Body of pancreas (tissue), 4 donors: ENCODE measurements at regions not wholly inside any gene's neighbourhood (a gene's known extent, or its start where the extent isn't known, plus 50 kb on each side); places are given as distances from the start of the nearest gene placed in this dataset.

Experiments
- ATAC-seq: fragments of 150-250 bp; one replicate; pipeline ENCODE4 v1.9.1; 2016
- DNase-seq, 4 donors: peaks; one replicate each; pipeline ENCODE4 v3.0.0-alpha.2; 2019
- H3K27ac ChIP-seq, 4 donors: fragments of 200-600 bp; sonication (generic); 1 replicate in 3 of 4; 2 replicates in 1 of 4; pipeline versions ENCODE4 v1.5.1 to v1.6.1; 2016 to 2019; ENCODE audit warnings: mild to moderate bottlenecking in 1 of 4, mixed read lengths in 1 of 4, moderate library complexity in 1 of 4
- H3K27me3 ChIP-seq, 2 donors: fragments of 200-600 bp; sonication (generic); one replicate each; pipeline ENCODE4 v1.6.0; 2016; ENCODE audit warnings: mild to moderate bottlenecking in 1 of 2
- H3K36me3 ChIP-seq, 2 donors: fragments of 200-600 bp; sonication (generic); replicated peaks in 1 of 2; 2 replicates each; pipeline ENCODE4 v1.5.1; 2016; ENCODE audit warnings: low read depth in 2 of 2; ENCODE audit not compliant: insufficient read depth in 1 of 2
- H3K4me1 ChIP-seq: fragments of 200-600 bp; sonication (generic); one replicate; pipeline ENCODE4 v1.6.0; 2016
- H3K4me3 ChIP-seq, 2 donors: fragments of 200-600 bp; sonication (generic); 1 replicate in 1 of 2; 2 replicates in 1 of 2; pipeline ENCODE4 v1.5.1; 2016 to 2019
- H3K9me3 ChIP-seq, 3 donors: fragments of 200-600 bp; sonication (generic); 1 replicate in 2 of 3; 2 replicates in 1 of 3; pipeline ENCODE4 v1.5.1; 2016
- POLR2A ChIP-seq, 3 donors: fragments of 450-650 bp; IDR thresholded peaks; one replicate each; pipeline ENCODE4 v1.6.1; 2016; ENCODE audit warnings: antibody characterized with exemption in 3 of 3, mild to moderate bottlenecking in 2 of 3
- WGBS, 2 donors: methylation state at CpG; one replicate each; pipeline ENCODE4 v1.1.5; 2017; 5-methylcytosine and 5-hydroxymethylcytosine counted together
- intact Hi-C: fragments of 100-400 bp; cut with DNase I; formaldehyde crosslinking; loops from one replicate; pipeline ENCODE4 v1.15.1; 2023
- TF ChIP-seq, protein P1 (sequence below), 7 experiments: fragments of 450-650 bp in 4 of 7; fragments of 200-600 bp in 3 of 7; sonication (generic) in 3 of 7; IDR thresholded peaks; one replicate each; pipeline ENCODE4 v1.5.1; 2016 to 2019; ENCODE audit warnings: antibody characterized with exemption in 7 of 7

DNA sequence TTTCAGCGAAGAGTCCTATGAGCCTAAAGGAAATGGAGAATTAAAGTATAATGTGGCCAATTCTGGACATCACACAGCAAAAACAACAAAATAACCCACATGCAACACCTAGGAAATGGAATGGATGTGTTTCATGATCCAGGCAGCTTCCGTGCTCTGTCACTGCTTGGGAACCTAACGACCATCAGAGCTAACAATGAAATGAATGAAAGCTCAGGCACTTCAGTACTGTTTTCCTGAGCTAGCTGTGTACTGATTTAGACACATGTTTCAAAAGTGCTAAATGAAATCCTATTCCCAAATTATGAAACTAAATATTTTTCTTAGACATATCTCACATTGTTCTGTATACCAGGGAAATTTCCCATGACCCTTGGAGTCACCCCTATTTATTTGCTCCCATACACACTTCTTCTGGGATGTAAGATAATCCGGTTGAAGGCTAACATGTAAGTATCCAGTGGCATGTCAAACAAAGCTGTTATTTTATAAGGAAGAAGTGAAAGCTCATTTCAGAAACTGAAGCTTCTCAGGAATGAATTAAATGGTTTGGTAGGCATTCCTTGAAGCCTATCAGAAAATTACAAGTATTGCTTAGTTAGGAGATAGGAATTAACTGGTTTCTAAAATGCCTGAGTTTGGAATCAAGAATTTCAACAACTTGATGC is 108.5 kb upstream of the RND3 start:
- intact Hi-C loops = no loop called here
- Histone ChIP-seq H3K9me3 (no peaks in the 10 kb centered on the region), H3K27ac (no peak overlapping the region), H3K27me3 (no peaks in the 10 kb centered on the region), H3K4me1 (no peaks in the 10 kb centered on the region), H3K36me3 (no peaks in the 10 kb centered on the region), H3K4me3 (no peak overlapping the region)
- DNase-seq (no peak), ATAC-seq (no peak)
- 55 to 67% methylated on average over 4 of the region's 4 CpGs for WGBS, 2 donors
- TF ChIP-seq, protein P1, sequence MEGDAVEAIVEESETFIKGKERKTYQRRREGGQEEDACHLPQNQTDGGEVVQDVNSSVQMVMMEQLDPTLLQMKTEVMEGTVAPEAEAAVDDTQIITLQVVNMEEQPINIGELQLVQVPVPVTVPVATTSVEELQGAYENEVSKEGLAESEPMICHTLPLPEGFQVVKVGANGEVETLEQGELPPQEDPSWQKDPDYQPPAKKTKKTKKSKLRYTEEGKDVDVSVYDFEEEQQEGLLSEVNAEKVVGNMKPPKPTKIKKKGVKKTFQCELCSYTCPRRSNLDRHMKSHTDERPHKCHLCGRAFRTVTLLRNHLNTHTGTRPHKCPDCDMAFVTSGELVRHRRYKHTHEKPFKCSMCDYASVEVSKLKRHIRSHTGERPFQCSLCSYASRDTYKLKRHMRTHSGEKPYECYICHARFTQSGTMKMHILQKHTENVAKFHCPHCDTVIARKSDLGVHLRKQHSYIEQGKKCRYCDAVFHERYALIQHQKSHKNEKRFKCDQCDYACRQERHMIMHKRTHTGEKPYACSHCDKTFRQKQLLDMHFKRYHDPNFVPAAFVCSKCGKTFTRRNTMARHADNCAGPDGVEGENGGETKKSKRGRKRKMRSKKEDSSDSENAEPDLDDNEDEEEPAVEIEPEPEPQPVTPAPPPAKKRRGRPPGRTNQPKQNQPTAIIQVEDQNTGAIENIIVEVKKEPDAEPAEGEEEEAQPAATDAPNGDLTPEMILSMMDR (IDR thresholded peaks at IDR 0.05) = no peak
- no peak for TF ChIP-seq POLR2A (IDR thresholded peaks at IDR 0.05)

DNA sequence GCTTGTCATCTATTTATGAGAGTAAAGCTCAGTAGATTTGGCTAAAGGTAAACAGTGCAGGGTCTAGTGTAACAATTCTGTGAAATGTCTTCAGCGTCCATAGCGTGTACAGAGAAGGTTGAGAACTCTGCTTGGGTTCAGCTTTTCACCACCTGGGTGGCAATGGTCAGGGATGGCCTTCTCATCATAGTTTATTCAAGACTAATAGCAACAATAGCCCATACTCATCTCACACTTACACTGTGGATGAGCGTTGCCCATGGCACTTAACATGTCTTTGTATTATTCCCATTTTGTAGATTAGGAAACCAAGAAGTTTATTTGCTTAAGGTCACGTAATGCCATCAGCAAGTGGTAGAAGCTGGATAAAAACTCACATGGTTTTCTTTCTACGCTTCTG is 106.8 kb upstream of the RND3 start:
- ATAC-seq = no peak
- intact Hi-C loops = no loop called here
- WGBS, 2 donors = 81 to 87% methylated on average over 5 of the region's 5 CpGs

DNA sequence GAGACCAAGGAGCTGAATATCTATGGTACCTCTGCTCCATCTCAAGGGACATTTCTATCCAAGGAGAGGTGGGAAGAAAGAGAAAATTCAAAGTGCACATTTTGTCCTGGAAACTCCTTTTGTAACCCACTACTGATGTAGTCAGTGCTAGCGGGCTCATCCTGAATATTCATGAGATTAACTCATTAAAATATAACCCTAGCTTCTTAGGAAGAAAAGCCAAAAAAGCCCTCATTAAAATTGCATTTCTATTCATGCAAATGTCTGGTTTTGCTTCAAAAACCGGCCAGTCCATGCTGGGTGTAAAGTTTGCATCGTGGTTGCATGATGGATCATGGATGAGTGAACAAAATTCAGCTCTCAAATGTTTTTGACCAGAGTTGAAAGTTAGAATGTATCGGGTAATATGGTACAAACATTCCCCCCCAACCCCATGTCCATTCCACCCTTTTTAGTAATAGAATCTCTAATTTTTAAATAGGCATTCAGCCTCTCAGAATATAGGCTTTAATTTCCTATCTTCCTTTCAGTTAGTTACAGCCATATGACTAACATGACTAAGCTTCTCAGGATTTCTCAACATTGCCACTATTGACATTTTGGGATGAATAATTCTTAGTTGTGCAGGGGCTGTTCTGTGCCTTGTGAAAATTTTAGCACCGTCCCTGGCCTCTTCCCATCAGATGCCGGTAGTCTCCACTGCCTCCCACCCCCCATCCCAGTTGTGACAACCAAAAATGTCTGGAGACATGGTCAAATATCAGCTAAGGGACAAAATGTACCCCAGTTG is 104.2 kb upstream of the RND3 start:
- WGBS, 2 donors = 62 to 74% methylated on average over 6 of the region's 6 CpGs
- DNase-seq (no peak), ATAC-seq (no peak)
- Histone ChIP-seq H3K27me3 (no peaks in the 10 kb centered on the region), H3K27ac (no peak overlapping the region), H3K4me1 (no peaks in the 10 kb centered on the region), H3K36me3 (no peaks in the 10 kb centered on the region), H3K9me3 (no peaks in the 10 kb centered on the region), H3K4me3 (no peak overlapping the region)
- intact Hi-C loops = no loop called here
- TF ChIP-seq, protein P1 (IDR thresholded peaks at IDR 0.05) = no peak
- no peak for TF ChIP-seq POLR2A (IDR thresholded peaks at IDR 0.05)

More for the DNA sequence above, 106.8 kb upstream of the RND3 start:
- TF ChIP-seq, protein P1 (IDR thresholded peaks at IDR 0.05) = no peak
- TF ChIP-seq POLR2A (IDR thresholded peaks at IDR 0.05) = no peak
- Histone ChIP-seq H3K4me1 (no peaks in the 10 kb centered on the region), H3K9me3 (no peaks in the 10 kb centered on the region), H3K27ac (no peak overlapping the region), H3K4me3 (no peak overlapping the region), H3K27me3 (no peaks in the 10 kb centered on the region), H3K36me3 (no peaks in the 10 kb centered on the region)
- no peak for DNase-seq

DNA sequence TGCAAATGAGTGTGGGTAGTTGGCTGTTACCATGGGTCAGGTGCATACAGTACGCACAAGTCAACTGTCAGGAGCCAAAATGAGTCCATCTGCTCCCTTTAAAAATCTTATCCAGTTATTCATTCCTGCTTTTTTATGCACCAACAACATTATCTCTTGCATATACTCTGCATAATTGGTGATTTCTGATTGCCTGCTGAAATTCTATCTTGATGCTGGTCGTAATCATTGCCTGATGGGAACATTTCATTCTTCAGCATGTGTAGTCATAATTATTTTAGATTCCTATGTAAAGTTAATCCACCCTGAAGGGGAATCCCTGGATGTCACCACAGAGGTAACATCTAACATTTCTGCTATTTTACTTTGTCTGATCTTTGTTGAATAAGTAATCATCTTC is 102.2 kb upstream of the RND3 start:
- H3K4me3 ChIP-seq = no peak overlapping the region
- WGBS, 2 donors = 67% methylated on average over 2 of the region's 2 CpGs
- H3K9me3 ChIP-seq = no peaks in the 10 kb centered on the region
- H3K27me3 ChIP-seq = no peaks in the 10 kb centered on the region
- intact Hi-C loops = no loop called here
- DNase-seq = no peak
- no peaks in the 10 kb centered on the region for H3K36me3 ChIP-seq
- ATAC-seq = no peak
- no peaks in the 10 kb centered on the region for H3K4me1 ChIP-seq
- TF ChIP-seq, protein P1 (IDR thresholded peaks at IDR 0.05) = no peak
- TF ChIP-seq POLR2A (IDR thresholded peaks at IDR 0.05) = no peak
- H3K27ac ChIP-seq = no peak overlapping the region
